CD4-positive, alpha-beta T cell (primary cell): ENCODE measurements at regions not wholly inside any gene's neighbourhood (a gene's known extent, or its start where the extent isn't known, plus 50 kb on each side); places are given as distances from the start of the nearest gene placed in this dataset.

Source experiments
- ATAC-seq: fragments of 200-7000 bp; cut with Tn5 transposase; one replicate; pipeline ENCODE4 v1.10.0; 2022; ENCODE audit warnings: mild to moderate bottlenecking; ENCODE audit not compliant: poor library complexity
- CTCF ChIA-PET: fragments of 350-600 bp; sonication (Branson Sonifier 250); formaldehyde crosslinking; loops from one replicate; lab custom pipeline; 2021; ENCODE audit warnings: antibody characterized with exemption, inconsistent platforms; lab: Charles Lee
- POLR2A ChIA-PET: fragments of 350-600 bp; sonication (Branson Sonifier 250); formaldehyde crosslinking; loops from one replicate; lab custom pipeline; 2021; ENCODE audit warnings: antibody characterized with exemption, inconsistent platforms; lab: Charles Lee
- DNase-seq, 14 experiments: peaks; one replicate each; pipeline ENCODE4 v3.0.0-alpha.2; 2013 to 2020; ENCODE audit warnings: mixed read lengths in 2 of 14
- H3K27ac ChIP-seq, 2 donors: one replicate each; pipeline versions ENCODE4 v1.5.1 to v1.7.0; 2013; ENCODE audit warnings: low read length in 2 of 2, low read depth in 1 of 2, mild to moderate bottlenecking in 1 of 2
- H3K27me3 ChIP-seq, 2 experiments: 1 replicate in 1 of 2; 2 replicates in 1 of 2; pipeline versions ENCODE4 v1.6.1 to v1.7.0; 2013; ENCODE audit warnings: low read length in 2 of 2, control low read depth in 1 of 2, mild to moderate bottlenecking in 1 of 2, moderate library complexity in 1 of 2; ENCODE audit not compliant: insufficient read depth in 2 of 2, control insufficient read depth in 1 of 2
- H3K36me3 ChIP-seq: one replicate; pipeline ENCODE4 v1.6.1; 2013; ENCODE audit warnings: low read length, control low read depth; ENCODE audit not compliant: insufficient read depth
- H3K4me1 ChIP-seq: one replicate; pipeline ENCODE4 v1.6.1; 2013; ENCODE audit warnings: low read length, control low read depth; ENCODE audit not compliant: insufficient read depth
- H3K4me3 ChIP-seq: one replicate; pipeline ENCODE4 v1.5.1; 2013; ENCODE audit warnings: mild to moderate bottlenecking, low read length, moderate library complexity
- H3K9me3 ChIP-seq, 2 experiments: 1 replicate in 1 of 2; 2 replicates in 1 of 2; pipeline versions ENCODE4 v1.6.1 to v1.7.0; 2013; ENCODE audit warnings: low read length in 2 of 2, mild to moderate bottlenecking in 2 of 2, control low read depth in 1 of 2, moderate library complexity in 1 of 2; ENCODE audit not compliant: control insufficient read depth in 1 of 2, insufficient read depth in 1 of 2
- H3K27ac Mint-ChIP-seq: one replicate; pipeline ENCODE4 v1.8.0; 2020; ENCODE audit warnings: mixed read lengths
- H3K27me3 Mint-ChIP-seq: one replicate; pipeline ENCODE4 v1.8.0; 2021; ENCODE audit warnings: mixed read lengths
- H3K36me3 Mint-ChIP-seq: one replicate; pipeline ENCODE4 v1.8.0; 2021; ENCODE audit warnings: low read depth, mixed read lengths
- H3K4me1 Mint-ChIP-seq: one replicate; pipeline ENCODE4 v1.8.0; 2021; ENCODE audit warnings: low read depth, mixed read lengths
- H3K4me3 Mint-ChIP-seq: one replicate; pipeline ENCODE4 v1.8.0; 2020; ENCODE audit warnings: mild to moderate bottlenecking, mixed read lengths
- H3K9me3 Mint-ChIP-seq: one replicate; pipeline ENCODE4 v1.8.0; 2020; ENCODE audit warnings: mixed read lengths
- intact Hi-C, 2 experiments: fragments of 100-400 bp; cut with DNase I in 1 of 2; cut with micrococcal nuclease in 1 of 2; formaldehyde crosslinking; loops; one replicate each; pipeline versions ENCODE4 v1.15.1 to v1.9.0; 2023 to 2025; cut with DNase I, micrococcal nuclease
- TF ChIP-seq, protein P1 (sequence below): fragments of 200-600 bp; IDR thresholded peaks from one replicate; pipeline ENCODE4 v1.8.0; 2022; ENCODE audit warnings: antibody characterized with exemption, mild to moderate bottlenecking

DNA sequence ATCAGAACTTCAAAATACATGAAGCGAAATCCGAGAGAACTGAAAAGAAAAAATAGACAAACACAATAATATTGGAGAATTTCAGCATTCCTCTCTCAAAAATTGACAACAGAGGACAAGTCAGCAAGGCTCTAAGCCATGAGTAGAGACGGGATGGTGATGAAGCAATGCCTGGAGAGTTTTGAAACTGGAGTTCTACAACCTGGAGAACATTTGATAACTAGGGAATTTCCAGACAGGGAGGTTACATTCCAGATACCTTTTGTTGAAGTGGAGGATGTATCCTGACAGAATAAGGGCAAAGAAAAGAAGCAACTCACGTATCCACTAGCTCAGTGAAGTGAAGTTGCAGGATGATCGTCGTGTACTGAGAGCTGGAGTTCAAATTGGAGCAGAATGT, 291.4 kb downstream of the CTTN start:
- ATAC-seq (no peak), DNase-seq (no peak)
- H3K27me3 Mint-ChIP-seq = peaks cover 10% of the 10 kb centered on the region
- no peaks in the 10 kb centered on the region for H3K36me3 ChIP-seq
- H3K4me1 ChIP-seq = no peaks in the 10 kb centered on the region
- H3K27me3 ChIP-seq = peaks cover 0 to 8% of the 10 kb centered on the region in 2 experiments
- peaks cover 4% of the 10 kb centered on the region for H3K9me3 Mint-ChIP-seq
- H3K36me3 Mint-ChIP-seq = no peaks in the 10 kb centered on the region
- CTCF ChIA-PET = no interaction called here
- intact Hi-C loops = no loop called here
- H3K4me1 Mint-ChIP-seq = no peaks in the 10 kb centered on the region
- H3K4me3 ChIP-seq = no peak overlapping the region
- POLR2A ChIA-PET = no interaction called here
- H3K4me3 Mint-ChIP-seq = no peak overlapping the region
- peaks cover 0 to 9% of the 10 kb centered on the region in 2 experiments for H3K9me3 ChIP-seq
- no peak overlapping the region for H3K27ac Mint-ChIP-seq
- no peak overlapping the region for H3K27ac ChIP-seq
- TF ChIP-seq, protein P1, sequence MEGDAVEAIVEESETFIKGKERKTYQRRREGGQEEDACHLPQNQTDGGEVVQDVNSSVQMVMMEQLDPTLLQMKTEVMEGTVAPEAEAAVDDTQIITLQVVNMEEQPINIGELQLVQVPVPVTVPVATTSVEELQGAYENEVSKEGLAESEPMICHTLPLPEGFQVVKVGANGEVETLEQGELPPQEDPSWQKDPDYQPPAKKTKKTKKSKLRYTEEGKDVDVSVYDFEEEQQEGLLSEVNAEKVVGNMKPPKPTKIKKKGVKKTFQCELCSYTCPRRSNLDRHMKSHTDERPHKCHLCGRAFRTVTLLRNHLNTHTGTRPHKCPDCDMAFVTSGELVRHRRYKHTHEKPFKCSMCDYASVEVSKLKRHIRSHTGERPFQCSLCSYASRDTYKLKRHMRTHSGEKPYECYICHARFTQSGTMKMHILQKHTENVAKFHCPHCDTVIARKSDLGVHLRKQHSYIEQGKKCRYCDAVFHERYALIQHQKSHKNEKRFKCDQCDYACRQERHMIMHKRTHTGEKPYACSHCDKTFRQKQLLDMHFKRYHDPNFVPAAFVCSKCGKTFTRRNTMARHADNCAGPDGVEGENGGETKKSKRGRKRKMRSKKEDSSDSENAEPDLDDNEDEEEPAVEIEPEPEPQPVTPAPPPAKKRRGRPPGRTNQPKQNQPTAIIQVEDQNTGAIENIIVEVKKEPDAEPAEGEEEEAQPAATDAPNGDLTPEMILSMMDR = no peak

DNA sequence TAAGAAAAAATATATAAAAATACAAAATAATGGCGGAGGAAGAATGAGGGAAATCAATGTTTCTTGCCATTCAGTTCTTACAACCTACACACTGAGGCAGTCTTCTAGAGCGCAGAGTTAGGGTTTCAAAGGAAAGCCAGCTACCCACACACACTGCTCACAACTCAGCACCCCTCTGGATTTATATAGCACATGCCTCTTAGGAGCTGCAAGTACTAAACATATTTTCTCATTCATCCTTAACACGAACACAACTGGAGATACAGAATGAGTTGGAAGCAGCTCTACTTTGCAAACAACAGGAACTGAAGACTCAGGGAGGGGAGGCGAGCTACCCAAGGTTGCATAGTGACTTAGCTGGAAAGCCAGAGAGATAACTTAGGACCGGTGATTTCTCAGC, 293.8 kb downstream of the CTTN start:
- ChIA-PET CTCF (no interaction called here), POLR2A (no interaction called here)
- TF ChIP-seq, protein P1 = no peak
- no peaks in the 10 kb centered on the region for H3K4me1 ChIP-seq
- H3K4me3 ChIP-seq = no peak overlapping the region
- Mint-ChIP-seq H3K36me3 (no peaks in the 10 kb centered on the region), H3K4me3 (no peak overlapping the region), H3K9me3 (peaks cover 4% of the 10 kb centered on the region), H3K27me3 (peaks cover 10% of the 10 kb centered on the region), H3K27ac (no peak overlapping the region), H3K4me1 (no peaks in the 10 kb centered on the region)
- no peak for ATAC-seq
- peaks cover 0 to 9% of the 10 kb centered on the region in 2 experiments for H3K9me3 ChIP-seq
- H3K27me3 ChIP-seq = peaks cover 0 to under 1% of the 10 kb centered on the region in 2 experiments
- DNase-seq = no peak
- H3K36me3 ChIP-seq = no peaks in the 10 kb centered on the region
- H3K27ac ChIP-seq = no peak overlapping the region
- intact Hi-C loops = no loop called here

DNA sequence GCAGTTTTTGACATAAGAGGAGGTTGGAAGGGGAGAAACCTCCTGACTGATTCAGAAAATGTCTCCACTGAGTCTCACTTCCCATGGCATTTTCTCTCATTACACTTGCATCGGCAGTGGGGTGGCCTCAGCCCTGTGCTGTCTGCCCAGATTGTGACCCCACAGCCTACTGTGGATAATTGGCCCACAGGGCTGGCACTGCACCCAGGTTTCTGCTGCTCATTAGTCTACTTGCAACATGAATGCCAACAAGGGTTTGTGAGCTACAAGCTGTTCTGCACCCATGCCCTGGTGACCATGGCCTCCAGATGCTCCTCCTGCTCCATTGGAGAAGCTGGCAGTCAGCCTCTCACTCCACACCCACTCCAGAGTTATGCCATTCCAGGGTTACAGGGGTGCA, 296.0 kb downstream of the CTTN start:
- DNase-seq = no peak
- no peaks in the 10 kb centered on the region for H3K27me3 ChIP-seq
- Mint-ChIP-seq H3K9me3 (peaks cover 4% of the 10 kb centered on the region), H3K36me3 (no peaks in the 10 kb centered on the region), H3K4me1 (no peaks in the 10 kb centered on the region), H3K27ac (no peak overlapping the region), H3K4me3 (no peak overlapping the region), H3K27me3 (peaks cover 10% of the 10 kb centered on the region)
- no peak overlapping the region for H3K4me3 ChIP-seq
- H3K4me1 ChIP-seq = no peaks in the 10 kb centered on the region
- POLR2A ChIA-PET = no interaction called here
- TF ChIP-seq, protein P1 = no peak
- no peak for ATAC-seq
- H3K9me3 ChIP-seq = no peaks in the 10 kb centered on the region
- intact Hi-C loops = no loop called here
- H3K27ac ChIP-seq = no peak overlapping the region
- H3K36me3 ChIP-seq = no peaks in the 10 kb centered on the region
- CTCF ChIA-PET = no interaction called here
